RKO (cell line): ENCODE measurements at regions not wholly inside any gene's neighbourhood (a gene's known extent, or its start where the extent isn't known, plus 50 kb on each side); places are given as distances from the start of the nearest gene placed in this dataset.
A peak's percentile ranks its signal among the peaks of the same experiment; 100 is the strongest.
"Not testable (repeated sequence)": the region's sequence is repeated elsewhere in the genome, so short reads cannot be mapped to it uniquely, and the experiment has no call there.

Experiments
- DNase-seq: peaks from one replicate; pipeline ENCODE4 v3.0.0-alpha.2; 2016; ENCODE audit warnings: low spot score

DNA sequence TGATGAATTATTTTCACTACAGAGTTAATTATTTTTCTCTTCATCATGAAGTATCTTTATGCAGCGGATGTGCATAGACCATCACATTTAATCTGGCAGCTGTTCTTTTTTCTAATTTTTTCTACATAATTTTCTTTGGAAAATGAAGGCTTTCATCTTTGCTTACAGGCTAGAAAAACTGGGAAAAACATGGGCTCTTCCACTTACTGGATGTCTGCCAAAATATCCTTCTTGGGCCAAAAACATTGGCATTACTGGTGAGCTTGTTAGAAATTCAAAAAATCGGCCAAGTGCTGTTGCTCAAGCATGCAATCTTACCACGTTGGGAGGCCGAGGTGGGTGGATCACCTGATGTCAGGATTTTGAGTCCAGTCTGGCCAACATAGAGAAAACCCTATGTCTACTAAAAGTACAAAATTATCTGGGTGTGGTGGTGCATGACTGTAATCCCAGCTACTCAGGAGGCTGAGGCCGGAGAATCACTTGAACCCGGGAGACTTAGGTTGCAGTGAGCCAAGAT lies 176.8 kb downstream of the ZNF737 start:
- DNase-seq, result no peak

DNA sequence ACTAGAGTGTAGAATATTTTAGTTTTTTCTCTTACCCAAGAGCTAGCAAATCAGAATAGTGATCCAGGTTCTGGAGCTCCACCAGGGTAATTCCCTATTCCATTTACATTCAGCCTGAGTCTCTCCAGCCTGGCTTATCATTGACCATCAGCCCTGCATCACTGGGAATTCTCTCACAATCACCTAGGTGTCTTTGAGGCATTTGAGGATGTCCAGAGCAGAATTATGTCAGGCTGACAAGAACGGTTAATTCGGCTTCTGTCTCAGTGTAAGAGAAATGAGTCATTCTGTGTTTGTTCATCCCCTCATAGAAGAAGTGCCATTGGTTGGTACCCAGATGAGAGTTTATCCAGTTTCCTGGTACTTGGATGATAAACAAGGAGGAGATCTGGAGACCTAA lies 180.5 kb downstream of the ZNF737 start:
- peak; percentile 39 for DNase-seq

DNA sequence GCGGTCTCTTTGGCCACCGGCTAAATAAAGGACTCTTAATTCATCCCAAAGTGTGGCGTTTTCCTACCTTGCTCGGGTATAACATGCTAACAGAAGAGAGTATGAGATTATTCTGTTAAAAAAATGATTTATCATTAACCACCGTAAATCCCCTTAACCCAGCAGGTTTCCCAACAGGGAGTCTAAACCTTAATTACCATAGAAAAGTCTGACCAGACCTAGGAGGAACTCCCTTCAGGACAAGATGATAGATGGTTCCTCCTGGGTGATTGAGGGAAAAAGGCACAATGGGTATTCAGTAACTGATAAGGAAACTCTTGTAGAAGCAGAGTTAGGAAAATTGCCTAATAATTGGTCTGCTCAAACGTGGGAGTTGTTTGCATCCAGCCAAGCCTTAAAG lies 193.7 kb downstream of the ZNF737 start:
- DNase-seq, result no peak

DNA sequence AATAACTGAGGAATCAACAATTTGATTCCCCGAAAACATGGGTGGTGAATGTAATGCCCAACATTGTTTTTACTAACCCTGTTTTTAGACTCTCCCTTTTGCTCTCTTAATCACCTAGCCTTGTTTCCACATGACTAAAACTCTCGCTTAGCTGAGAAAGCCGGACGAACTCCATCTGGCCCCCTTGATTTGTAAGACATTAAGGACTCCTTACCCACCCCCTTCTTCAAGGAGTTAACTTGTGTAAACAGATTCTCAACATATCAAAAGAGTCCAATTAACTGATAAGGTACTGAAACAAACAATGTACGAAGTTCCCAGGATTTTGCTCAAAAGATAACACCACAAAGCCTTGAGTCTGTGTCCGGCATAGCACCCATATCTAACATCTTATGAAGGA lies 194.3 kb downstream of the ZNF737 start:
- not testable (repeated sequence) for DNase-seq

DNA sequence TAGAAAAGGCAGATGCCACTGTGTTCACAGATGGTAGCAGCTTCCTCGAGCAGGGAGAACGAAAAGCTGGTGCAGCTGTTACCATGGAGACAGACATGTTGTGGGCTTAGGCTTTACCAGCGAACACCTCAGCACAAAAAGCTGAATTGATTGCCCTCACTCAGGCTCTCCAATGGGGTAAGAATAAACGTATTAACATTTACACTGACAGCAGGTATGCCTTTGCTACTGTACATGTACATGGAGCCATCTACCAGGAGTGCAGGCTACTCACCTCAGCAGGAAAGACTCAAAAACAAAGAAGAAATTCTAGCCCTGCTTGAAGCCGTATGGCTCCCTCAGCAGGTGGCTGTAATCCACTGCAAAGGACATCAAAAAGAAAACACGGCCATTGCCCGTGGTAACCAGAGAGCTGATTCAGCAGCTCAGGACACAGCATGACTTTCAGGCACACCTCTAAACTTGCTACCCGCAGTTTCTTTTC lies 197.7 kb downstream of the ZNF737 start:
- no peak for DNase-seq

DNA sequence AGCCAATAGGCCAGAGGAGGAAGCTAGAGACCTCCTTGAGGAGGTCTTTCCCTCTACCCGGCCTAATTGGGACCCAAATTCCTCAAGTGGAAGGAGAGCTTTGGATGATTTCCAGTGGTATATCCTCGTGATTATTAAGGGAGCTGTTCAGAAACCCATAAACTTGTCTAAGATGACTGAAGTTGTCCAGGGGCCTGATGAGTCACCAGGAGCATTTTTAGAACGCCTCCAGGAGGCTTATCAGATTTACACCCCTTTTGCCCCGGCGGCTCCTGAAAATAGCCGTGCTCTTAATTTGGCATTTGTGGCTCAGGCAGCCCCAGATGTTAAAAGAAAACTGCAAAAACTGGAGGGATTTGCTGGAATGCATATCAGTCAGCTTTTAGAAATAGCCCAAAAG lies 198.1 kb downstream of the ZNF486 start:
- no peak for DNase-seq

DNA sequence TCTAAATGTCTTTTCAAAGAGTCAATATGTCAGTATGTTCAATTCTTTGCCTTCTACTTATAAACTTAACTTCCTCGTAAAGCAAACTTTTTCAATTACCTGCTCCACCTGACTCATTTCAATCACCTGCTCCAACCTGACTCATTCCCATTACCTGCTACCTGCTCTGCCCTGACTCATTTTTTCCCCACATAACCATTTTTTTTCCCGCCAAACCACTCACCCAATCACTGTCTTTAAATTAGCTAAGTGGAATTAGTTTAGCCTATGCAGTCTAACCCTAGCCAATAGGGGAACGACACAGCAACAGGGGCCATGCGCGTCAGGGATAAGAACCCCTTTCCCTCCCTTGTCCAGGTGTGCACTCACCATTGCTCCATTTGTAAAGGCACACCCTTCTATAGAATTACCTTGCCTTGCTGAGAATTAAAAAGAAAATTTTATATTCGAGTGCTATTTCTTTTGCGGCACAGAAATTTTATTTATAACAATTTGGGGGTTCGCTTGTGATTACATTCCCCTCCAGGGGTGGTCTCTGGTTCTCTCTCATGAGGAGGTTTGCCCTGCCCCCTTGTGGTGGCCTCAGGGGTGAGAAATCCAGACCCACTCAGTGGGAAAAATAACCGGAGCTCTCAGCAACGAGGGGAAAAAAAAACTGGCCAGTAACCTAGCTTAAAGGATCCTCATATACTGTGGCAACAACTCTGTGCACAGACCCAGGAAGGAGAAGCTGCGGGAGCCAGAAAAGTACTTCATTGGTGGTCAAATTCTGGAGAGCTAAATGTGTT lies 193.1 kb downstream of the ZNF486 start:
- DNase-seq, result peak; percentile 4

DNA sequence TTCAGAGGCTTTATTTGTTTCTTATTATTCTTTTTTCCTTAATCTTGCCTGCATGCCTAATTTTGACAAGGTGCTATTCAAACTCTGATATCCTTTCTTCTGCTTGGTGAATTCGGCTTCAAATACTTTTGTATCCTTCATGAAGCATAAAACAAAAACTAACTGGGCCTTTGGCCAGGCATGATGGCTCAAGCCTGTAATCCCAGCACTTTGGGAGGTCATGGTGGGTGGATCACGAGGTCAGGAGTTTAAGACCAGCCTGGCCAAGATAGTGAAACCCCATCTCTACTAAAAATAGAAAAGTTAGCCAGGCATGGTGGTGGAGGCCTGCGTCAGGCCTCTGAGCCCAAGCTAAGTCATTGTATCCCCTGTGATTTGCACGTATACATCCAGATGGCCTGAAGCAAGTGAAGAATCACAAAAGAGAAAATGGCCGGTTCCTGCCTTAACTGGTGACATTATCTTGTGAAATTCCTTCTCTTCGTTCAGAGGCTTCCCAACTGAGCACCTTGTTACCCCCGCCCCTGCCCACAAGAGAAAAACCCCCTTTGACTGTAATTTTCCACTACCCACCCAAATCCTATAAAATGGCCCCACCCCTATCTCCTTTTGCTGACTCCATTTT lies 191.9 kb downstream of the ZNF486 start:
- DNase-seq, result not testable (repeated sequence)

DNA sequence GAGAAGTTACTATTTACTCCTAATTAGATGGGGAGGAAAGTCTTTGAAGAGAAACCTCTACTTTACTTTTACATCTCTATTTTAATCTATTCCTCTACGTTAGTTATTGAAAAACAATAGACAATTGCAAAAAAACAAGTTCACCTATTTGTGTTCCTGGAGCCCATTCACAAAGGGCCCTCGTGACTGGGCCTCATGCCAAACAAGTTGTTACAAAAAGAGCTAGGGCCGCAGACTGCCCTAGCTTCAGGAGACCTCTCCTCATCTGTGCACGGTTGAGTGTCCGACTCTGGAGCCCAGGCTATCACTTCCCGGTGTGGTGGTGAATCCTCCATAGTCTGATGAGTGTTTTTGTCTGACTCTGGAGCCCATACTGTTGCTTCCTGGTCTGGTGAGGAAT lies 190.9 kb downstream of the ZNF486 start:
- DNase-seq, result no peak

DNA sequence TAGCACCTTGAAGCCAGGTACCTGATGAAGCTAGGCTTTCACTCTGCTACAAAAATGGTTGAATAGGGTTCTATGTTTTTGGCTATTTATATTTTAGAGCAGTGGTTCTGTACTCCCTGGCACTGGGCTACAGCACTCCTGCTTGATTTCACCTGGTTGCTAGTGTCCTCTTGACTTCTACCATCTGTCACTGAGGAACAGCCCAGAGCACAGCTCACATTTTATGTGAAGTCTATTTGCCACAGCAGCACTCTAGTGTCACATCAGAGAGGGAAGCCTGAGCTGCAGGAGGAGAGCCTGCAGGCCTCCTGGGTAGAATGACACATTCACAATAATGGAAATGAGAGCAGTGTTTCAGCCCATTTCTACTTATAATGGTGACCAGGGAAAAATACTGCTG lies 184.2 kb downstream of the ZNF486 start:
- DNase-seq, result no peak

DNA sequence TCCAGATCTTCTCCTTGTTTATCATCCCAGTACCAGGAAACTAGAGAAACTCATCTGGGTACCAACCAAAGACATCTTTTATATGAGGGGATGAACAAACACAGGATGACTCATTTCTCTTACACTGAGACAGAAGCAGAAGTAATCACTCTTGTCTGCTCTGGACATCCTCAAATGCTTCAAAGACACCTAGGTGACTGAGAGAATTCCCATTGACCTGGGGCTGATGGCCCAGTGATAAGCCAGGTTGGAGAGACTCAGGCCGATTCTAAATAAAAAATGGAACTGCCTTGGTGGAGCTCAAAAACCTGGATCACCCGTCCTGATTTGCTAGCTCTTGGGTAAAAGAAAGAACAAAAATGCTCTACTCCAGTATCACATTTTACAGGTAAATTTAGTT lies 182.2 kb downstream of the ZNF486 start:
- DNase-seq, result no peak

DNA sequence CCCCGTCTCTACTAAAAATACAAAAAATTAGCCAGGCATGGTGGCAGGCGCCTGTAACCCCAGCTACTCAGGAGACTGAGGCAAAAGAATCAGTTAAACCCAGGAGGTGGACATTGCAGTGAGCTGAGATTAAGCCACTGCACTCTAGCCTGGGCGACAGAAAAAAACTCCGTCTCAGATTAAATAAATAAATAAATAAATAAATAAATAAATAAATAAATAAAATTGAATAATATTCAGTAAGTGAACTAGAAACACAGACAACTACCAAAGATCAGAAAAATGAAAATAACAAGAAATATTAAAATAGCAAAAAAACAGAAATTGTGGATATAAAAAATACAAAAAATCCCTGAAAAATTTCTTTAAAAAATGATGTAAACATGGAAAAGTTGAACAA lies 172.4 kb downstream of the ZNF486 start:
- DNase-seq, result no peak

DNA sequence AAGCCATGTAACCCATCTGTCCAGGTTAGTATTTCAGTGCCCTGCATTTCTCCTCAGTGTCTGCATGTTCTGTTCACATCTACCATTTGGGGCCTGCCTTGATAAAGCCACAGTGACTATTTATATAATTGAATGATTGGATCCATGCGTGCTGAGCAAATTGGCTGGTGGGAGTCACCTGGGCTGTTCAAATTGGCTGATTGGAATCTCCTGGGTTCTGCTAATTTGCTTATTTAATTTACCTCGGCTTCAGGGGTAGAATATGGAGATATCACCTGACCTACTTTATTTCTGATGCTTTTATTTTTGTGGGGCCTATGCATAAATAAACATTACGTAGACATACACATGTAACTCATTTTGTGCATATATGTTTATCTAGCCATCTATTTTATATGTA lies 167.7 kb downstream of the ZNF486 start:
- DNase-seq, result no peak

DNA sequence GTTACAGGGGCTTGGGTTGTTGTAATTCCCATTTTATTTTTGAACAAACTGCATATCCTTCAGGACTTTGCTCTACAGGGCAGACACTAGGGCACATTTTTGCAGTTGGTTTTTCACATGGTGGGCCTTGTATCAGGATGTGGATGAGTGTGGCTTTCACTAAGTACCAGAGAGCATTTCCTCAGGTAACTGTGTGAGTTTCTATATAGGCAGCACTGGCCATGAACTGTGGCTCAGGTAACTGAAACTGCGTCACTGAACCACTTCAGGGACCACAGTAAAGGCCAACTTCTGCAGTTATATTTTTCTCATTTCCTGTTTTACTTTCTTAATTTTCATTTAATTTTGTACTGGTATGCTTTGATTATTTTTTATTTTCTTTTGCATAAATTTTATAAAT lies 166.5 kb downstream of the ZNF486 start:
- no peak for DNase-seq

DNA sequence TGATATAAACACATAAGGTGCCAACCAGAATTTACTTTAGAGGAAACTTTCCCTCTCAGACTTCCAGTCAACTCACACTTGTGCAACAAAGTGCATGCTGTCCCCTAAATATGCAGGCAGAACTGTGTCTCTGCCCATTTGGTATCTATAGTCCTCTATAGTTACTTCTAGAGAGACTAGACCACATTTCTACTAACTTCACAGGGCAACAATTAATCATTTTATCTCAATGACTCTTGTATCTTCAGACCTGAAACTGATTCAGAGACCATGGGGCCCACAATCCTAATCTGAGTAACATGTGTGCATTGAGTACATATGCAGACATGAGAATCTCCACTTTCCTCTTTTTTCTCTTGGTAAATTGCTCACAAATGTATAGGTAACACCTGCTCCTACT lies 158.1 kb downstream of the ZNF486 start:
- DNase-seq, result no peak

DNA sequence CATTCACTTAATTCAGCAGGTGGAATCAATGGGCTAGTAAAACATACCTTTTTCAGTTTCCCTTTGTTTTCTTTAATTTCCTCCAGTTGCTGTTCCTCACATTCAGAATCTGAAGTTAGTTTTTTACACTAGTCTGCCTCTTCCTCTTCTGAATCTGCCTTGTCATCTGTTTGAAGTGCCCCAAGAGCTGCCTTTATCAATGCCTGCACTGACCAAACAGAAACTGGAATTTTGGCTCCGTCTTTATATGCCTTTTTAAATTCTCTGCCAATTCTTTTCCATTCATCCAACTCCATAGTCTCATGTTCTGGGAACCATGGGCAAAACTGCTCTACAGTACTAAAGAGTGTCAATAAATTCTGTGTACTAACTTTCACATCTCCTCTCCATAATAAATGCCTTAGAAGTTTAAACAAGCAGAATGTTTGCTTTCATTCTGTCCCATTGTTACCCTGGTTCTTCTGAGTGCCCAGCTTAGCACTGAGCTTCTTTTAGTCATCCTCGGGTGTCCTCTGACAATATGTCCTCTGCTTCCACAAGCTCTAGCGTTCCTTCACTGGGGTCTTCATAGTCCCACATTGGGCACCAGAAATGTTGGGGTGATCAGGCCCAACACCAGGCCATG lies 154.2 kb downstream of the ZNF486 start:
- no peak for DNase-seq

DNA sequence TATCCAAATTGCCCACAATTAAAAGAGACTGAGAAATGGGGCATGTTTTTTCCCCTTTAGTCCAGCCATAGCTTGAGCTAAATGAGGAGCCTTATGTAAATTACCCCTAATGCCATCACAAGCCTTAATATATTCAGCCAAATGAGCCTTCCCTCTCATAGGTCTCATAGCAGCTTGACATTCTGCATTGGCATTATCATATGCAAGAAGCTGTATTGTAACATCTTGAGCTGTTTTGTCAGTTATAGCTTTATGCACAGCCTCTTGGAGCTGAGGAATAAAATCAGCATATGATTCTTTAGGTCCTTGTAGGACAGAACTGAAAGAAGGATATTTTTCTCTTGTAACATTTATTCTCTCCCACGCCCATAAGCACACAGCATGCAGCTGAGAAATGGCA lies 153.2 kb downstream of the ZNF486 start:
- no peak for DNase-seq

DNA sequence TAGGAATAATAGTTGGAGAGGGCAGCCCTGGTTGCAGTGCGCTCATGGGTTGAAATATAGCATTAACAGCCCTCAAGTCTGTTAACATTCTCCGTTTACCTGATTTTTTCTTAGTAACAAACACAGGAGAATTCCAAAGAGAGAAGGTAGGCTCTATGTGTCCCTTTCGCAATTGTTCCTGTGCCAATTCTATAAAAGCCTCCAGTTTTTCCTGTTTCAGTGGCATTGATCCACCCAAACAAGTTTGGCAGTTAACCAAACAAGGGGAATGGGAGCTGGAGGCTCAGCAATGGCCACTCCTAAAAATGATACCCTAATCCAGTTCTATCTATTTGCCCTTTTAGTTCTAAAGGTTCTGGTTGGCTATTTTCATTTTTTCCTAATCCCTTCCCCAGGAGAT lies 151.6 kb downstream of the ZNF486 start:
- no peak for DNase-seq

DNA sequence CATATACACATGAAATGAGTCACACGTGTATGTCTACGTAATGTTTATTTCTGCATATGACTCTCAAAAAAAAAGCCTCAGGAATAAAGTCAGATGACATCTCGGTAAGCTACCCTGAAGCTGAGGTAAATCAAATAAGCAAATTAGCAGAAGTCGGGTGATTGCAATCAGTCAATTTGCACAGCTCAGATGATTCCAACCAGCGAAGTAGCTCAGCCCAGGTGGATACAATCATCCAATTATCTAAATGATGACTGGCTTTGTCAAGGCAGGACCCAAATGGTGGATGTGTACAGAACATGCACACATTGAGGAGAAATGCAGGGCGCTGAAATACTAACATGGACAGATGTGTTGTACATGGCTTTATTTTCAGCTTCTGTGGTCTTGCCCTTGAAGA lies 148.5 kb downstream of the ZNF486 start:
- no peak for DNase-seq

DNA sequence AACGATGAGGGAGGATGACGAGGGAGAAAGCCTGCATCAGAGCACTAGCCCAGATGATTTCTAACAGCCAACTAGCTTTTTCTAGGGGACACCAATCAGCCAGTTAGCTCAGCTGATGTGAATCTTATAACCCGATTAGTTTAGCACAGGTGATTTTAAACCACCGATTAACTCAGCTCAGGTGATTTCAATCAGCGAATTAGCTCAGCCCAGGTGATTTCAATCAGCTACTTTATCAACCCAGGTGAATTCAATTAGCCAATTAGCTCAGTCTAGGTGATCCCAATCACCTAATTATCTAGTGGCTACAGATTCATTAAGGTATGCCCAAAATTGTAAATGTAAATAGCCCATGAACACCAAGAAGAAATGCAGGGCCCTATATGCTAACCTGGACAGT lies 146.9 kb downstream of the ZNF486 start:
- no peak for DNase-seq

DNA sequence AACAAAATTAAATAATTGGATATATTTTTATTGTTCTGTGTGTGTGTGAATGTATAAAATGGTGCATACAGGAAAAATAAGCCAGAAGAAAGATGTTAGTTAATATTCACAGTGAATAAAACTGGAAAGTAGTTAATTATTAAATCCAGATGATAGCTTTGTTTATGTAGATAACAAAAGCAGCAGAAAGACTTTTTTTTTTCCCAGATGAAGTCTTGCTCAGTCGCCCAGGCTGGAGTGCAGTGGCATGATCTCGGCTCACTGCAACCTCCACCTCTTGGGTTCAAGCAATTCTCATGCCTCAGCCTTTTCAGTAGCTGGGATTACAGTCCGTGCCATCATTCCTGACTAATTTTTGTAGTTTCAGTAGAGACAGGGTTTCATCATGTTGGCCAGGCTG lies 140.1 kb downstream of the ZNF486 start:
- no peak for DNase-seq

DNA sequence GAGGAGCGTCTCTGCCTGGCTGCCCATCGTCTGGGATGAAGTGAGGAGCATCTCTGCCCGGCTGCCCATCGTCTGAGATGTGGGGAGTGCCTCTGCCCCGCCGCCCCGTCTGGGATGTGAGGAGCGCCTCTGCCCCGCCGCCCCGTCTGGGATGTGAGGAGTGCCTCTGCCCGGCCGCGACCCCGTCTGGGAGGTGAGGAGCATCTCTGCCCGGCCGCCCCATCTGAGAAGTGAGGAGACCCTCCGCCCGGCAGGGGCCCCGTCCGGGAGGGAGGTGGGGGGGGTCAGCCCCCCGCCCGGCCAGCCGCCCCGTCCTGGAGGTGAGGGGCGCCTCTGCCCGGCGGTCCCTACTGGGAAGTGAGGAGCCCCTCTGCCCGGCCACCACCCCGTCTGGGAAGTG lies 129.3 kb downstream of the ZNF486 start:
- DNase-seq, result not testable (repeated sequence)

DNA sequence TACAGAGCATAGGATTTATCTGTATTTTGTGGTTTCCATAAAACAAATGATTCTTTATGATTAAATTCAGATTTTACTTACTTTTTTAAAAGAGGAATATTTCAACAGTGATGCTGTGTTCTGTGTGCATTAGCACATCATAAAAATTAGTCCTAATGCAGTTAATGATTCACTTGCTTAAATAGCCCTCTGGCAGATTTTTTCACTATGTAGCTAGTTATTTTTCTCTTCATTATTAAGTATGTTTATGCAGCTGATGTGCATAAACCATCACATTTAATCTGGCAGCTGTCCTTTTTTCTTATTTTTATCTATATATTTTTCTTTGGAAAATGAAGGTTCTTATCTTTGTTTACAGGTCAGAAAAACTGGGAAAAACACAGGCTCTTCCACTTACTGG lies 127.2 kb downstream of the ZNF486 start:
- no peak for DNase-seq
